Transverse colon (tissue), 4 donors: ENCODE measurements at regions not wholly inside any gene's neighbourhood (a gene's known extent, or its start where the extent isn't known, plus 50 kb on each side); places are given as distances from the start of the nearest gene placed in this dataset.

Source experiments
- CTCF ChIP-seq, 5 experiments: fragments of 200-600 bp in 3 of 5; fragments of 450-650 bp in 2 of 5; sonication (generic) in 3 of 5; IDR thresholded peaks; 1 replicate in 2 of 5; 2 replicates in 3 of 5; pipeline ENCODE4 v1.5.1; 2016 to 2017; ENCODE audit warnings: antibody characterized with exemption in 5 of 5, inconsistent platforms in 3 of 5, mild to moderate bottlenecking in 2 of 5, moderate library complexity in 1 of 5
- EP300 ChIP-seq: sonication (generic); formaldehyde crosslinking; IDR thresholded peaks from one replicate; pipeline ENCODE4 v1.6.1; 2017; ENCODE audit warnings: antibody characterized with exemption, low read depth
- POLR2A ChIP-seq: fragments of 450-650 bp; IDR thresholded peaks from one replicate; pipeline ENCODE4 v1.6.1; 2016; ENCODE audit warnings: antibody characterized with exemption, mild to moderate bottlenecking, moderate library complexity
- POLR2AphosphoS5 ChIP-seq, 3 donors: sonication (generic); formaldehyde crosslinking; IDR thresholded peaks; one replicate each; pipeline ENCODE4 v1.6.1; 2016; ENCODE audit warnings: antibody characterized with exemption in 3 of 3

GRCh38 chr6:167762259-167762962 is 64.3 kb upstream of the AFDN start:
- TF ChIP-seq POLR2A = no peak
- TF ChIP-seq CTCF (IDR thresholded peaks at IDR 0.05) = no peak
- TF ChIP-seq EP300 = no peak
- no peak for TF ChIP-seq POLR2AphosphoS5 (IDR thresholded peaks at IDR 0.05)
